ENCODE measurements at regions not wholly inside any gene's neighbourhood (a gene's known extent, or its start where the extent isn't known, plus 50 kb on each side); places are given as distances from the start of the nearest gene placed in this dataset.

DNA sequence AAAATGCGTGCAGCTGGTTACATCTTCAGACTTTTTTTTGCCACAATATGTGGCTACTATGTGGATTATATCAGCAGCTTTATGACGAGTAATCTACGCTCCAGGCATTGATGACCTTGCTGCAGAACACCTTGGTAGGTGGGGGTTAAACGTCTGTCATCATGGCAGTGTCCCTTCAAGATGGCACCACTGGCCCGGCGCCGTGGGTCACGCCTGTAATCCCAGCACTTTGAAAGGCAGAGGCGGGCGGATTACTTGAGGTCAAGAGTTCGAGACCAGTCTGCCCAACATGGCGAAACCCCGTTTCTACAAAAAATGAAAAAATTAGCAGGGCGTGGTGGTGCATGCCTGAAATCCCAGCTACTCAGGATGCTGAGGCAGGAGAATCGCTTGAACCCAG, 177.5 kb downstream of the AEBP2 start:
- Histone ChIP-seq H3K4me2 (ENCODE audit: low read depth, low read length) (no peak overlapping the region), H3K4ac (ENCODE audit: low read depth, low read length) (no peak overlapping the region), H3K27me3 (ENCODE audit: control insufficient read depth, insufficient read depth, low read length) (no peaks in the 10 kb centered on the region), H3K23ac (ENCODE audit: low read depth, low read length) (no peak overlapping the region), H4K20me1 (ENCODE audit: insufficient read depth, low read length) (no peaks in the 10 kb centered on the region), H2BK20ac (ENCODE audit: low read depth, low read length) (no peak overlapping the region), H4K5ac (ENCODE audit: low read depth, low read length) (no peak overlapping the region), H3K9me1 (ENCODE audit: insufficient read depth, low read length) (peaks cover 3% of the 10 kb centered on the region; the same call in 1 of the 2 replicates), H4K91ac (ENCODE audit: insufficient read depth, low read depth, low read length) (no peak overlapping the region), H3K36me3 (ENCODE audit: control insufficient read depth, insufficient read depth, low read length) (no peaks in the 10 kb centered on the region), H3K79me1 (ENCODE audit: low read depth in 1 of 2, low read length in 2 of 2) (no peaks in the 10 kb centered on the region), H3K27ac (ENCODE audit: insufficient read depth, low read length) (no peak overlapping the region), H2BK15ac (ENCODE audit: low read depth, low read length) (no peak overlapping the region), H4K8ac (ENCODE audit: low read depth in 2 of 2, low read length in 2 of 2) (no peak overlapping the region), H2AK9ac (replicated peaks; ENCODE audit: low read depth, low read length, poor library complexity) (no peak overlapping the region), H3K4me3 (ENCODE audit: insufficient read depth, low read depth, low read length) (no peak overlapping the region), H3K4me1 (ENCODE audit: control insufficient read depth, insufficient read depth, low read length) (no peaks in the 10 kb centered on the region), H2AFZ (replicated peaks; ENCODE audit: low read length, poor library complexity) (no peak overlapping the region), H3K56ac (ENCODE audit: extremely low read depth, insufficient read depth, low read length) (no peak overlapping the region), H2BK120ac (ENCODE audit: low read depth, low read length) (no peak overlapping the region), H2BK5ac (ENCODE audit: low read depth, low read length, poor library complexity, severe bottlenecking) (no peak overlapping the region), H3K18ac (ENCODE audit: low read depth, low read length) (no peak overlapping the region), H2AK5ac (ENCODE audit: low read depth, low read length) (no peak overlapping the region), H3K9ac (ENCODE audit: low read depth, low read length) (no peak overlapping the region), H3K14ac (replicated peaks; ENCODE audit: low read depth, low read length) (no peak overlapping the region), H3K9me3 (ENCODE audit: control insufficient read depth, insufficient read depth, low read length) (no peaks in the 10 kb centered on the region)
- TF ChIP-seq MAZ (IDR thresholded peaks at IDR 0.05; ENCODE audit: borderline replicate concordance, low read depth, low read length) (no peak), CHD1 (IDR thresholded peaks at IDR 0.05; ENCODE audit: low read depth, low read length) (no peak)
- DNase-seq = no peak
- ATAC-seq (ENCODE audit: low read depth) = no peak
- intact Hi-C loops (cut with micrococcal nuclease) = no loop called here
- CTCF ChIA-PET = no interaction called here
- WGBS, 2 experiments (ENCODE audit: extremely low coverage in 2 of 2, insufficient read length in 1 of 2) = 94% methylated on average over 9 of the region's 15 CpGs; no CpG with 5 or more reads in 1 of the 2 experiments
- in situ Hi-C loops (cut with MboI; ENCODE audit: low sequenced_read_pairs) = no loop called here
- no TSS peak for BruUV-seq (replicated peaks)
- POLR2A ChIA-PET (ENCODE audit: unreplicated experiment) = no interaction called here
- dilution Hi-C loops (cut with HindIII; ENCODE audit: low sequenced_read_pairs, unreplicated experiment) = no loop called here
